ENCODE measurements at regions not wholly inside any gene's neighbourhood (a gene's known extent, or its start where the extent isn't known, plus 50 kb on each side); places are given as distances from the start of the nearest gene placed in this dataset.

- TF ChIP-seq CREB1 (IDR thresholded peaks at IDR 0.05; ENCODE audit: low read depth): no peak
- no peak for TF ChIP-seq TCF12 (IDR thresholded peaks at IDR 0.05; ENCODE audit: low read depth)
- no peak for TF ChIP-seq RAD21 (IDR thresholded peaks at IDR 0.05; ENCODE audit: low read depth)
- TF ChIP-seq REST (IDR thresholded peaks at IDR 0.05; ENCODE audit: low read depth): no peak
- no peak for TF ChIP-seq EGR1 (IDR thresholded peaks at IDR 0.05)
- TF ChIP-seq FOXM1 (IDR thresholded peaks at IDR 0.05; ENCODE audit: borderline replicate concordance, low read depth): no peak
- TF ChIP-seq EP300 (IDR thresholded peaks at IDR 0.05; ENCODE audit: borderline replicate concordance): no peak
- TF ChIP-seq, protein P1, sequence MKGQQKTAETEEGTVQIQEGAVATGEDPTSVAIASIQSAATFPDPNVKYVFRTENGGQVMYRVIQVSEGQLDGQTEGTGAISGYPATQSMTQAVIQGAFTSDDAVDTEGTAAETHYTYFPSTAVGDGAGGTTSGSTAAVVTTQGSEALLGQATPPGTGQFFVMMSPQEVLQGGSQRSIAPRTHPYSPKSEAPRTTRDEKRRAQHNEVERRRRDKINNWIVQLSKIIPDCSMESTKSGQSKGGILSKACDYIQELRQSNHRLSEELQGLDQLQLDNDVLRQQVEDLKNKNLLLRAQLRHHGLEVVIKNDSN (IDR thresholded peaks at IDR 0.05): no peak
- no peak for TF ChIP-seq TAF1 (IDR thresholded peaks at IDR 0.05; ENCODE audit: low read depth)
- no peak for TF ChIP-seq YY1 (IDR thresholded peaks at IDR 0.05; ENCODE audit: low read depth)
- TF ChIP-seq MAX (IDR thresholded peaks at IDR 0.05): no peak
- TF ChIP-seq ZBTB7A (IDR thresholded peaks at IDR 0.05; ENCODE audit: low read depth): no peak
These were observed 61.4 kb upstream of the WNT4 start for GRCh38 chr1:22204057-22204840.

Measured in Ishikawa (cell line).